ENCODE measurements at regions not wholly inside any gene's neighbourhood (a gene's known extent, or its start where the extent isn't known, plus 50 kb on each side); places are given as distances from the start of the nearest gene placed in this dataset.

GRCh38 chr5:106601620-106602019 is 1069.1 kb downstream of the EFNA5 start:
- TF ChIP-seq CTCF (IDR thresholded peaks at IDR 0.05) (no peak), POLR2AphosphoS5 (IDR thresholded peaks at IDR 0.05) (no peak)

All from stomach (tissue), 4 donors.